ENCODE measurements at regions not wholly inside any gene's neighbourhood (a gene's known extent, or its start where the extent isn't known, plus 50 kb on each side); places are given as distances from the start of the nearest gene placed in this dataset.

GRCh38 chr5:91257301-91257700 is 125.8 kb downstream of the ARRDC3 start:
- TF ChIP-seq CTCF (IDR thresholded peaks at IDR 0.05 in 8 of 11, conservative IDR thresholded peaks at IDR 0.05 in 3 of 11) (no peak), POLR2A (IDR thresholded peaks at IDR 0.05) (no peak), POLR2AphosphoS5 (IDR thresholded peaks at IDR 0.05) (no peak)

All from spleen (tissue), 7 donors.